IPS-NIHi11 (cell line): ENCODE measurements at regions not wholly inside any gene's neighbourhood (a gene's known extent, or its start where the extent isn't known, plus 50 kb on each side); places are given as distances from the start of the nearest gene placed in this dataset.
A peak's percentile ranks its signal among the peaks of the same experiment; 100 is the strongest.
"Not testable (repeated sequence)": the region's sequence is repeated elsewhere in the genome, so short reads cannot be mapped to it uniquely, and the experiment has no call there.

Source experiments
- DNase-seq: peaks from one replicate; pipeline ENCODE4 v3.0.0; 2012; ENCODE audit warnings: mixed read lengths, low spot score

DNA sequence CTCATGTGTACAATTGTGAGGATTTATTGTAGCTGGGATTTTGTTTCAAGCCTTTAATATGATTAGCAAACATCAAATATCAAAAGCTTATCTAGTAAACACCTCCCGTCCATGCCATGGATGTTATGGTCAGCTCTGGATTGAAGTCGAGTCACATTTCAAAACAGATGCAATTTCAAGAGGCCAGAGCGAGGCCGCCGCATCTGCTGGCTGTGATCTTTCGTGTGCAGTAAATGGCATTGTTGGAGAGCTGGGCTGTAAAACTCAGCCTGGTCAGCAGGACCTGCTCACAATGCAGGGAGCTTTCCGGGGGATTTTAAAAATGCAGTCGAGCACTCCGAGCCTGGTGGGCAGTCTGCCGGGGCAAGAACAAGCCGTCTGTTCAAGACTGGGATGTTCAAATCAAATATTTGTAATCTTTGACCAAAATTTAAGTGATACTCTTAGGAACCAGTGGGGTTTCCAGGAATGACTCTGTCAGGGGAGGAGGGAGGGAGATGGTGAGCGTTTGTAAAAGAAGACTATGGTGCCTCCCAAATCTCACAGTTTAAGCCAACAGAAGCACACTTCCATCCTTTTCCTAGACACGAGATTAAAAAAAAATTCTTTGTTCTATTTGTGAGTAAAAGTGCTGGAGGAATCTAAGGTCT is 97.6 kb downstream of the MYCN start:
- DNase-seq = no peak

DNA sequence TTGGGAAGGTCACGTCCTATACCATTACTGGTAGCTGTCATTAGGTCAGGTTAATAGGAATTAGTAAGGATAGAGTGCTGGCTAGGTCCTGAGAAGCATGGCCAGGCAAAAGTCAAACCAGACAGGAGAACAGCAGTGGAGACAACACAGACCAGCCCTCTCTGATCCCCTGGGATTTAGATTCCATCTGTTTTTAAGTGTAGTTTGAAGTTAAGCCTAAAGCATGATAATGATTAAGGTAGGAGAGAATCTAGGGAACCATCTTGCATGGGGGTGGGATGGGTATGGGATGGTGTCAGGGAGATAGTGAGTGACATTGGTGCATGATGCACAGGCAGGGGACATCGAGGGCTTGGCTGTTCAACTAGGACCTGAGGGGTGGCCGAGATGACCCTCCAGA is 96.6 kb downstream of the MYCN start:
- DNase-seq = no peak

DNA sequence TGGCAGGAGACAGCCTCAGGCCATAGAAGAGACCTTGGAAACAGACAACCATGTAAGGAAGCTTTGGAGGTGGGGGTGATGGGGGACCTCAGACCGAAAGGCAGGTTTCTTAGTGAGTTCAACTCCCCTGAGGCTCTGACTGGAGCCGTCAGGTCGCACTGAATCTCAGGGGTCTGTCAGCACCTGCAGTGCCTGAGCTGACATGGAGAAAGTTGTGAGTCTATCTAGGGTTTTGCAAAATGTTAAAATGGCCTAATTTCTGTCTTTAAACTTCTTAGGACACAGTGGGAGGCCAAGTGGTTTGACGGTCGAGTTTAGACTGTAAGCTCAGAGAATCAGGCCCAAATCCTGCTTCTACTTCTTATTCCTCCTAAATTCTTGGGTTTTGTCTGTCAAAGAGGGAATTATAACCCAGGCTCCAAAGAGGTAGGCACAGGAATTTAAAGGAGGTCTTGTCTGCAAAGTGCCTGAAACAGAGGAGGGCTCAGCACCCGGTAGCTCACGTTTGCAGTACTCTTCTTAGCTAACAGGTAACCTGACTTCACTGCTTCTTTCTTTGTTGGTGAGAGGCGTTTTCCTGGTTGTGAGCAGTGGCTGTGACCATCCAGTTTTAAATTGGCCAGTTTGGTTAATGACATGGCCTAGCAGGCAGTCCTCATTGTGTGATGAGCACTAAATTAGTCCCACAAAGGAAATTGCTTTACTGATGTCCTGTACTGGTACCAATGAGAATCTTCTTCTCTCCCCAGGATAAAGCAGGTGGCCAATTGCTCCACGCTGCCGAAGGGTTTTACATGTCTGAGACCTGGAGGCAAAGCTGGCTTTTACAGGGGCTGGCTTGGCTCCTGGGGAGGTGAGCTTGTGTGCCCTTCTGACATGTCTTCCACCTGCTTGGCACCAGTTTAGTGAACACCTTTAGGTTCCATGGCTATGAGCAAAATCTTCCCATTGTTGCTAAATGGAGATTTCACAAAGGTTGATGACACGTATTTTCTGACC is 95.7 kb downstream of the MYCN start:
- DNase-seq = no peak

DNA sequence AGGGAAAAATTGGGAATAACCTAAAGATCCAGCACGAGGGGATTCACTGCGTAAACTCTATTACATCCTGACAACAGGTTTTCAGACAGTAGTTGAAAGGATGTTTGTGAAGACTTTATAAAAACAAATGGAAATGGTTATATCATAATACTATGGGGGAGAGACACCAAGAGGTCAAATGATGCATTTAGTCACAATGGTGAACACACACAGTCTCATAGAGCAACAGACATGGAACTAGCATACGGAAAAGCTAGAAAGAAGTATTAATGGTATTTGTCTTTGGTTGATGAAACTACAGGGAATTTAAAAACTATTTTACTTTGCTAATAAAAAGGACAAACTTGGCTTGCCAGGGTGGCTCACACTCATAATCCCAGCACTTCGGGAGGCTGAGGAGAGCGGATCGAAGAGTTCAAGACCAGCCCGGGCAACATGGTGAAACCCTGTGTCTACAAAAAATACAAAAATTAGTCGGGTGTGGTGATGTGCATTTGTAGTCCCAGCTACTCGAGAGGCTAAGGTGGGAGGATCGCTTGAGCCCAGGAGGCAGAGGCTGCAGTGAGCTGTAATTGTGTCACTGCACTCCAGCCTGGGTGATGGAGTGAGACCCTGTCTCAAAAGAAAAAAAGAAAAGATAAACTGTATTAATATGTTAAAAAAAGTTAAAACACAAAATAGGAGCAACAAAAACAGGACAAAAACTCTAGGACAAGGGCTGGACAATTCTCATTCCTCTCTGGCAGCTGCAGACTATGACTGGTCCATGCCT is 94.8 kb downstream of the MYCN start:
- DNase-seq = no peak

DNA sequence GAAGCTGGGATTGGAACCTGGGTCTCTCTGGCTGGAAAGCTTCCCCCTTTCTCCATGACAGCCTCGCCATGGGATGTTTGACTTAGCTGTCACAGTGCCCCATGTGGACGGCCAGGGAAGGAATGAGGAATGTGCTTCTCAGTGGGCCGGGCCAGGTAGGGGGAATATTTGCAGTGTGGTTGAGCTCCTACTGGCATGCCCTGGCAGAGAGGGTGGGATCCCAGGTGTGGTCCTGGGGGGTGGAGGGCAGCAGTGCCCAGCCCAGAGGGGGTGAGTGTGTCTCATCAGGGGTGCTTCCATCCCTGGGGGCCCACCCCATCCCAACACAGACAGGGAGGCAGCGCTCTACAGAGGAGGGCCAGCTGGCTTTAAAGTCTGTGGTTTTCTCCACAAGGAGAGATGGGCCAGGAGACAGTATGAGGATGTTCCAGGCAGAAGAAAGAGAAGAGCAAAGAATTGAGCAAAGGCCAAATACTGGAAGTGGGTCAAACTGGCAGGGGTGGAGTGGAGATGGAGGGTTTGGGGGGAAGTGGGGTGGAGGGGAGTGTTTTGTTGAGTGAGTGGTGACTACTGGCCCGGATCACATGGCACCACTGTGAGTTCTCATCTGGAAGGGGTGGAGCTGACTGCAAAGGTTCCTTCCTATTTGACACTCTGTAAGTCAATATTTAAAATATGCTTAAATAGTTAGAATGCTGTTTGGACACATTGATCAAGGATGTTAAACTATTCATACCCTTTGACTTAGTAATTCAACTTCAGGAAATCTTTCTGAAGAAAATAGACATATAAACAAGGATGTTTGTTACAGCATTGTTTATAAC is 94.0 kb downstream of the MYCN start:
- DNase-seq = peak; percentile 79

DNA sequence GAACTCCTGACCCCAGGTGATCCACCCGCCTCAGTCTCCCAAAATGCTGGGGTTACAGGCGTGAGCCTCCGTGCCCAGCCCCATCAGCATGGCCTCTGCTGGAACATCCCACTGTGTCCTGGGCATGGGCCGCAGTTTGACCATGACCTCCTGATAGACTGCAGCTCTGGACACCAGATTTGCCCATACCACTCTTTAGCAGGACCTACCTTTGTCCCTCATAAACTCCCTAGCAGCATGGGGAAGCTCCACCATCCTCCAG is 92.6 kb downstream of the MYCN start:
- DNase-seq = no peak

DNA sequence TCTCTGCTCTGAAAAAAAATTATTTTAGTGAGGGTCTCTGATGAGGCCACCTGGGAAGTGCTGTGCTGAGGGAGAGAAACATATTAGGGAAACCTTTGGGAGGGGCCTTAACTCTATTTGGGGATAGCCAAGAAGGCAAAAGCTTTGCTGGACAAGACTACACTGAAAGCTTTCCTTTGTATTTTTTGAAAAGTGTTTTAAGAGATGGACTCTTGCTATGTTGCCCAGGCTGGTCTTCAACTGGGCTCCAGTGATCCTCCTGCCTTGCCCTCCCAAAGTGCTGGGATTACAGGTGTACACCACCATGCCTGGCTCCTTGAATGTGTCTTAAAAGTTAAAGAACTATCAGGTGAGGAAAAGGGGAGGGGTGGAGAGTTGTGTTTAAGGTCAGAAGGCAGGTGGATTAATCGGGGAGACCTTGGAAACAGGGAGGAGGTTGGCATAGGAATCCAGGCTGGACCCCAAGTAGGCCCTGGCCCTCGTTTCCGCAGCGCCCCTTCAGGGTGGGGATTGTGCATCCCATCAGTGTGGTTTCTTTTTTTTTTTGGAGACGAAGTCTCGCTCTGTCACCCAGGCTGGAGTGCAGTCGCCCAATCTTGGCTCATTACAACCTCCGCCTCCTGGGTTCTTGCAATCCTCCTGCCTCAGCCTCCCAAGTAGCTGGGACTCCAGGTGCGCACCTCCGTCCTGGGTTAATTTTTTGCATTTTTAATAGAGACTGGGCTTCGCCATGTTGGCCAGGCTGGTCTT is 92.1 kb downstream of the MYCN start:
- no peak for DNase-seq

DNA sequence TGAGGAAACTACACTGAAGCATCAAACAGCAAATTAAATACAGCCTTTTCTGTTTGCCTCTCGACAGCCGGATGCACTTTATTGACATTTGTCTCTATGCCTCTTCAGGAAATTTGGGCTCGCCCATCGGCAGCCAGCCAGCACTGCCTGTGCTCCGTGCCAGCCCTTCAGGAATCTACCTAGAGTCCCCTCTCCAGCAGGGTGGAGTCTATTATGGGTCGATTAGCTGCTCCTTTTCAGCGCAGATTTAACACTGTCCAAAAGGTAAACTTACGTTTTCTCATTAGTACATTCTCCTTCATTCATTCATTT is 91.5 kb downstream of the MYCN start:
- no peak for DNase-seq

DNA sequence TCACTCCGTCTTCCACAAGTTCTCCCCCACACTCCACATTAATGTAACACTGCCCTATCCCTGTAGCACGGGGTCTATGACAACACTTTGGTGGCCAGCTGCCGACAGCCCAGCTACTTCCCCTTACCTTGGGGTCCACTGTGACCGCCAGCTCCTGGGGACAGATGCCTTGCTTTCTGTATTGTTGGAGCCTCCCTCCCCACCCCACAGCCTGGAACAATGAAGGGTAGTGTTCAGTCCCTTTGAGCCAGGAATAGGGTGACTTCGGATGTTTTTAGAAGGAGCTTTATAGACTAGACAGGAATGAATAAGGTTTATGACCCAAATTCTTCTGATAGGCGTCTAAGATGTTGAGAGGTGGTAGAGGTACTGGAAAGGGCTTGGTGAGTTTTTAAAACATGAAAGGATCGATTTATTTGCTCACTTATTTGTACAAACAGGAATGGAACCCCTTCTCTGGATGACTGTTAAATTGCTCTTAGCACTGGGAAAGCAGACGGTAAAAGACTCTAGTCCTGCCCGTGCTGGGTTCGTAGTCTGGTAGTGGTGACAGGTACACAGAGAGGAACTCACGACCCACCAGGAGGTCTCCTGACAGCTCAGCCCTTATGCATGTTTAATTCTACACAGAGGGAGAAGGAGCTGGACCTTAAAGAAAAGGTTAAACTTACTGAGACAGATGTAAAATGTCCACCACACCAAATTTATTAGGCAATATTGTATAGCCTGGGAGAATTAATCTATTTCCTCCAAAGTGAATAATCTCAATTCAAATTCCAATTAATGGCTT is 90.9 kb downstream of the MYCN start:
- no peak for DNase-seq

DNA sequence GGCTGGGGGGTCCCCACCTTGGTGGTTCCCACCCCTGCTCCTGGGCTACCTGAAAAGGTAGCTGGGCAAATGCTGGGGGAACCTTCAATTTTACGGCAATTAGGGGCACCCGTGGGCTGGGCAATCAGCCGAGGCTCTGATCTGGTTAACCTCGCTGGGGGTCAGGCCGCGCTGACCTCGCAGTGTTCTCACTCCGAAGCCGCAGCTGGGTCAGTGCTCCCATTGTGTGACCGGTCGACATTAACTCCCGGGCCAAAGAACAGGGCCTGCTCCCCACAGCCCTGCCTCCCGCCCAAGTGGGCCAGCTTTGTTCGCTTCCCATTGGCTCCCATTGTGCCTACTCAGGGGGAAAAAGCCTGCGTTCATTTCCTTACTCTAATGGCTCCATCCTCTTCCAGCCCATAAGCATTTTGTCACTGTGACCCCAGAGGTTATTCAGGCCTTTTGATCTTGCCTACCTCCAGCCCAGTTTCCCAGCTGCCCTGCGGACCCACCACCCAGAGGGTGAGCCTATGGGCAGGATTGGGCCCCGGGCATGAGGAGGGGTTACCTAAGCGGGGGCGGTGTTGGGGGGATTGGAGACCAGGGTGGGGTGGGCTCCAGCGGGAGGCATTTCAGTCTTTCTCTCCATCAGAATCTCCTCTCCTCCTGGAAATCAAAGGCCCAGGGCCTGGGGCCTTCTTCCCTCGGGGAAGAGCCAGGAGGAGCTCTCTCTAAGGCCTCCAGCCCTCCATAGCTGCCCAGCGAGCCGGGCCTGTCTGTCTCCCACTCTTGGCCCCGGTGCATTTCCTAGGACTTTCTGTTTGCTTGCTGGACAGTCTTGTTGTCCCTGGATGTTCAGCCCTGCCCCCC is 90.1 kb downstream of the MYCN start:
- no peak for DNase-seq

DNA sequence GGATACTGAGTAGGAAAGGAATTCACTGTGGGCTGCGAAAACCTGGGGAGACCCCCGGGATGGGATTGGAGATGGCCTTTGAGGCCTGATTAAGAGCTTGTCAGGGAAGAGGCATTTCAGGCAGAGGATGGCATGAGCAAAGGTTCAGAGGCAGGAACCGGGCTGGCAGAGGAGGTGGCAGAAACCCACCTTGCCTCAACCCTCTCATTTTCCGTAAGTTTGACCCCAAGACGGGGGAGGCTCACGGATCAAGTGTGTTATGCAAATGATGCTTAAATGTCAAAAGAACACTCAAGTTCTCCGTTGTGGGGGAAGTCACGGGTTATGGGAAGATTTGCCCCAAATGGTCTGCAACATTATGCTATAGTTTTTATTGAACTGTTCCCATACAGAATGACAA is 88.3 kb downstream of the MYCN start:
- no peak for DNase-seq

DNA sequence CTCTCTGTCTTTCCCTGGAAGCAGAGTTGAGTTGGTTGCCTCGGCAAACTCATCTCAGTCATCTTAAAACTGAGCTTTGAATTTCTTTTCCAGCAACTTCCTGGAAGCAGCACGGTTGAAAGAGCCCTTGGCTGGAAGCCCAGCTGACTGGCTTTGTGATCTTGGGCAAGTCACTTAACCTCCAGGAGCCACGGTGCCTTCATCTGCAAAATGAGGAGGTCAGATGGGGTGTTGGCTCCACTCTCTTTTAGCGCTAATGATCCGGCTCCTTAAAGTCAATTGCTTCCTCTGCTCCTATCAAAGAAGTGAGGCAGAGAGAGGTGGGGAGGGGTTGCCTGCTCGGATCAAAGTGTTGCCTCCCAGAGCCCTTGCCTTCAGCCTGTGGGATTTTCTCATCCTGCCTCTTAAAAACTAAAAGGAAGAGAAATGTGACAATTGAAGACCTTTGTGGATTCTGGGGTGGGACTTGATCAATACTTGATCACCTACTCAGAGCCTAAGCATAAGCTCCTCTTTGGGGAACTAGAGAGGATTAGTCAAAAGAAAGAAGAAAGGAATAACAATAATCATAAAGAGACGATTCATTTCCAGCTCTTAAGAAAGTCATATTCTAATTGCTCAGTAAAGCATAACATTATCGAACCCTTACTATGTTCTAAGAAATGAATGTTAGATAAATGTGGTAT is 86.6 kb downstream of the MYCN start:
- no peak for DNase-seq

DNA sequence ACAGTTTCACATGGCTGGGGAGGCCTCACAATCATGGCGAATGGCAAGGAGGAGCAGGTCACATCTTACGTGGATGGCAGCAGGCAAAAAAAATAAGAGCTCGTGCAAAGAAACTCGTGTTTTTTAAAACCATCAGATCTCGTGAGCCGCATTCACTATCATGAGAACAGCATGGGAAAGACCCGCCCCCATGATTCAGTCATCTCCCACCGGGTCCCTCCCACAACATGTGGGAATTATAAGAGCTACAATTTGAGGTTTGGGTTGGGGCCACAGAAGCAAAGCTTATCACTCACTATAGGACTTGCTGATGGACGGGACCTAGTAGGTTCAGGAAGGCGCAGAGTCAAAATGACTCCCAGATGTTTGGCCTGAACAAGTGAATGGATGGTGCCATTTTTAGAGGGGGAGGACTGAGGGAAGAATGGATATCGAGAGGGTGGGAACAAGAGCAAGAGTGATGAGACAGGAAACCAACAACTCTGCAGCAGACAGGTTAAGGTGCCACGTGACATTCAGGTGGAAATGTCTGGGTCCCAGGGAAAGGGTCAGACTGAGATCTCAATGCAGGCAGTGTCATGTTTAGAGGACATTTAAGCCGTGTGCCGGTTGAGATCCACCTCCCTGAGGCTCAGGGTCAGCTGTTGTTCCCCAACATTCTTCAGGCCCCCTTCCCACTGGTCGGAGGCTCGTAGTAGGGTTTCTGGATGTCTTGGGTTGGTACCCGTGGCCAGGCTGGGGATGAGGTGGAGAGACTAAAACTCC is 85.7 kb downstream of the MYCN start:
- DNase-seq = no peak

DNA sequence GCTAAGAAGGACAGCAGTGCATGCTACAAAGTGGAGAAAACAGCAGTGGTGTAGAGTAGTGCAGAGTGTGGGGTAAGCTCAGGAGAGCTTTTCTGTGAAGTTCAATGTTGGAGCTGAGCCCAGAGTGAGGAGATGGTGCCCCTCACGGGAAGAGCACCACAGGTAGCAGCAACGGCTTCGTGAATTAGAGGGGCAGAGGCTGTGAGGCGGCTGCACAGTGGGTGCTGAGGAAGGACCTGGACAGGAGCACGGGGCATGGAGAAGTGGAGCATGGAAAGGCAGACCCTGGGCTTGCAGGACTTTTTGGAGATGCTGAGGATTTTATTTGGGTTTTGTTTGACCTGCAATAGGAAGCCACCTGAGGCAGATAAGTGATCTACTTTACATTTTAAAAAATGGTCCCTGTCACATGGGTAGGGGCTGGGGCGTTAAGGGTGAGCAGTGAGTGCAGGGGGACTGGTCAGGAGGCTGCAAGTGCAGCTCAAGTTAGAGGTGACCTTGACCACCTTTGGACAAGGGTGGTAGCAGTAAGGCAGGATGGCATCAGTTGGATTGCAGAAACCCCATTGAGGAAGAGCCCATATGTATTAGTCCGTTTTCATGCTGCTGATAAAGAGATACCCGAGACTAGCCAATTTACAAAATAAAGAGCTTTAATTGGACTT is 85.0 kb downstream of the MYCN start:
- no peak for DNase-seq

DNA sequence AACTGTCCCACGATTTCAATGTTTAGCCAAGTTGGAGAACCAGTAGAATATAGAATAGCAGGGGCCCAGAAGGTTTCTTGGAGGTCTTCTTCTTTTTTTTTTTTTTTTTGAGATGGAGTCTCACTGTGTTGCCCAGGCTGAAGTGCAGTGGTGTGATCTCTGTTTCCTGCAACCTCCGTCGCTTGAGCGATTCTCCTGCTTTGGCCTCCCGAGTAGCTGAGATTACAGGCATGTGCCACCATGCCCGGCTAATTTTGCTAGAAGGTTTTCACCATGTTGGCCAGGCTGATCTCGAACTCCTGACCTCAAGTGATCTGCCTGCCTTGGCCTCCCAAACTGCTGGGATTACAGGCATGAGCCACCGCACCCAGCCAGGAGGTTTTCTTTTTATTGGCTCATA is 84.3 kb downstream of the MYCN start:
- not testable (repeated sequence) for DNase-seq

DNA sequence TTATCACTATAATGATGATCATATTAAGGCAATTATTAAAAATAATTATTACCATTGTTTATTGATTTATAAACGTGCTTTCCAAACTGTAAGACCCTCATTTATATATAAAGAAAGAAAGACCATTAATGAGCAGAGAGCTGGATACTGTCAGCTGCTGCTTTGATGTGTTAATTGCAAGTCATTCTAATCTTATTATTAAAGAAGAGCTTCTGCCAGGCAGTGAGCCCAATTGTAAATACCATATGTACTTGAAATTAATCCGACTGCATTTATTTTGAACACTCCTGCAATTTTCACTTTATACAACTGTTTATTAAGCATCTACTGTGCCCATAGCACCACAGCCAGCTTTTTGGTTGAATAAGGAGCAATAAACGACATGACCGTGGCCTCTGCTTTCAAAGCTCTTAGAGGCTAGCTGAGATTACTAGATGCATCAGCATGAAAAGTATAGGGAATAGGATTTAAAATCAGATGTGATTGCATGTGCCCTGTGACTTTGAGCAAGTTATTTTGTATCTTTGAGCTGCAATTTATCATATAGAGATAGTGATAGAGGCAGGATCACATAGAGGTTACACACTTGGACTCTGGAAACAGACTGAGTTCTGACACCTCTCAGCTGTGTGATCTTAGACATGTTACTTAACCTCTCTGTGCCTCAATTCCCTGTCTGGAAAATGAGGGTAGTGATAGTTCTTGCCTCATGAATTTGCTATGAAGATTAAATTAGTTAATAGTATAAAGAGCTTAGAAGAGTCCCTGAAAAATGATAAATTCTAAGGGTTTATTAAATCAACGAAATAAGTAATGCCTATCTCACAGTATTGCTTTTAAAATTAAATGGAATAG is 83.4 kb downstream of the MYCN start:
- DNase-seq = no peak
